NCI-H524 (cell line): ENCODE measurements at regions not wholly inside any gene's neighbourhood (a gene's known extent, or its start where the extent isn't known, plus 50 kb on each side); places are given as distances from the start of the nearest gene placed in this dataset.
A peak's percentile ranks its signal among the peaks of the same experiment; 100 is the strongest.

Experiments
- DNase-seq, 2 experiments: peaks; one replicate each; lab custom pipeline; 2025; lab: John Stamatoyannopoulos, UW

GRCh38 chr9:130755377-130756007, 61.9 kb downstream of the EXOSC2 start:
- no peak for DNase-seq

- DNase-seq: no peak
Observed at GRCh38 chr9:130756037-130756436, 62.5 kb downstream of the EXOSC2 start.

GRCh38 chr9:130756455-130757152, 63.0 kb downstream of the EXOSC2 start:
- no peak for DNase-seq

GRCh38 chr9:130759738-130760137, 66.2 kb downstream of the EXOSC2 start:
- no peak for DNase-seq

- peak in 1 of 2 experiments; percentile 25 for DNase-seq
Observed at GRCh38 chr9:130763331-130764171, 70.0 kb downstream of the EXOSC2 start.

- no peak for DNase-seq
Observed at GRCh38 chr9:130765137-130766020, 69.7 kb upstream of the ABL1 start.

GRCh38 chr9:130766021-130766926, 68.8 kb upstream of the ABL1 start:
- DNase-seq: no peak

GRCh38 chr9:130766927-130767307, 68.1 kb upstream of the ABL1 start:
- DNase-seq: no peak

- DNase-seq: no peak
Observed at GRCh38 chr9:130768265-130768664, 66.8 kb upstream of the ABL1 start.

- no peak for DNase-seq
Observed at GRCh38 chr9:130768891-130769403, 66.1 kb upstream of the ABL1 start.

GRCh38 chr9:130770093-130770492, 65.0 kb upstream of the ABL1 start:
- DNase-seq: no peak

GRCh38 chr9:130770679-130771442, 64.2 kb upstream of the ABL1 start:
- DNase-seq: peak; percentile 63 to 78

- no peak for DNase-seq
Observed at GRCh38 chr9:130772185-130772584, 62.9 kb upstream of the ABL1 start.

- no peak for DNase-seq
Observed at GRCh38 chr9:130774183-130774582, 60.9 kb upstream of the ABL1 start.

- DNase-seq: no peak
Observed at GRCh38 chr9:130775336-130775991, 59.6 kb upstream of the ABL1 start.

- DNase-seq: no peak
Observed at GRCh38 chr9:130779153-130779855, 55.8 kb upstream of the ABL1 start.

GRCh38 chr9:130780415-130780814, 54.6 kb upstream of the ABL1 start:
- no peak for DNase-seq

GRCh38 chr9:130780865-130781504, 54.1 kb upstream of the ABL1 start:
- no peak for DNase-seq
